ENCODE measurements at regions not wholly inside any gene's neighbourhood (a gene's known extent, or its start where the extent isn't known, plus 50 kb on each side); places are given as distances from the start of the nearest gene placed in this dataset.
"Not testable (repeated sequence)": the region's sequence is repeated elsewhere in the genome, so short reads cannot be mapped to it uniquely, and the experiment has no call there.

DNA sequence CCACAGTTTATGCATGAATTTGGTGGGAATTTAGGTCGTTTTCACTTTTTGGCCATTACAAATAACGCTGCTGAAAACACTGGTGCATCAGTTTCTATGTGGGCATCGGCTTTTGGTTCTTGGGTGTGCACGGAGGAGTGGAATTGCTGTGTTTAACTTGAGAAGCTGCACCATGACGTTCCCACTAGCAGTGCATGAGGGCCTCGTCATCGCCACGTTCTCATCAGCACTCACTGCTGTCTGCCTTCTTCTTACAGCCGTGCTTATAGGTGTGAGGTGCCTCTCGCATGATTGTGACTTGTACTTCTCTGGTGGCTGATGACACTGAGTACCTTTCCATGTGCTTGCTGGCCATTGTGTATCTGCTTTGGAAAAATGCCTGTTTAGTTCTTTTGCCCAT, 204.4 kb downstream of the BANP start:
- TF ChIP-seq, protein P1, sequence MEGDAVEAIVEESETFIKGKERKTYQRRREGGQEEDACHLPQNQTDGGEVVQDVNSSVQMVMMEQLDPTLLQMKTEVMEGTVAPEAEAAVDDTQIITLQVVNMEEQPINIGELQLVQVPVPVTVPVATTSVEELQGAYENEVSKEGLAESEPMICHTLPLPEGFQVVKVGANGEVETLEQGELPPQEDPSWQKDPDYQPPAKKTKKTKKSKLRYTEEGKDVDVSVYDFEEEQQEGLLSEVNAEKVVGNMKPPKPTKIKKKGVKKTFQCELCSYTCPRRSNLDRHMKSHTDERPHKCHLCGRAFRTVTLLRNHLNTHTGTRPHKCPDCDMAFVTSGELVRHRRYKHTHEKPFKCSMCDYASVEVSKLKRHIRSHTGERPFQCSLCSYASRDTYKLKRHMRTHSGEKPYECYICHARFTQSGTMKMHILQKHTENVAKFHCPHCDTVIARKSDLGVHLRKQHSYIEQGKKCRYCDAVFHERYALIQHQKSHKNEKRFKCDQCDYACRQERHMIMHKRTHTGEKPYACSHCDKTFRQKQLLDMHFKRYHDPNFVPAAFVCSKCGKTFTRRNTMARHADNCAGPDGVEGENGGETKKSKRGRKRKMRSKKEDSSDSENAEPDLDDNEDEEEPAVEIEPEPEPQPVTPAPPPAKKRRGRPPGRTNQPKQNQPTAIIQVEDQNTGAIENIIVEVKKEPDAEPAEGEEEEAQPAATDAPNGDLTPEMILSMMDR (IDR thresholded peaks at IDR 0.05; ENCODE audit: extremely low read depth in 1 of 2, insufficient read depth in 1 of 2, low read depth in 1 of 2, low read length in 2 of 2), result not testable (repeated sequence)
- TF ChIP-seq POLR2A (IDR thresholded peaks at IDR 0.05; ENCODE audit: low read depth, low read length); EZH2 (IDR thresholded peaks at IDR 0.05; ENCODE audit: borderline replicate concordance, low read depth, low read length, severe bottlenecking); POLR2AphosphoS5 (IDR thresholded peaks at IDR 0.05; ENCODE audit: insufficient read depth, low read depth, low read length); JUN (IDR thresholded peaks at IDR 0.05; ENCODE audit: borderline replicate concordance, insufficient read depth, insufficient read length, low read depth); FOS (IDR thresholded peaks at IDR 0.05; ENCODE audit: borderline replicate concordance, insufficient read depth, low read length); MAX (IDR thresholded peaks at IDR 0.05; ENCODE audit: insufficient read depth, insufficient read length): not testable (repeated sequence)
